GM12878 (cell line): ENCODE measurements at regions not wholly inside any gene's neighbourhood (a gene's known extent, or its start where the extent isn't known, plus 50 kb on each side); places are given as distances from the start of the nearest gene placed in this dataset.

Source experiments
- POLR2A ChIP-seq: IDR thresholded peaks from 2 replicates; pipeline ENCODE4 v1.6.1; 2011; ENCODE audit warnings: low read depth, mild to moderate bottlenecking, low read length
- TF ChIP-seq, protein P1 (sequence below), 3 experiments: IDR thresholded peaks in 2 of 3; conservative IDR thresholded peaks in 1 of 3; 2 replicates each; pipeline ENCODE4 v1.5.1; 2011; ENCODE audit warnings: low read depth in 3 of 3, low read length in 3 of 3, mild to moderate bottlenecking in 3 of 3, control low read depth in 2 of 3, moderate library complexity in 2 of 3, inconsistent platforms in 1 of 3, mixed read lengths in 1 of 3; ENCODE audit not compliant: control insufficient read depth in 2 of 3, insufficient read depth in 1 of 3; ENCODE audit errors: extremely low read depth in 1 of 3

DNA sequence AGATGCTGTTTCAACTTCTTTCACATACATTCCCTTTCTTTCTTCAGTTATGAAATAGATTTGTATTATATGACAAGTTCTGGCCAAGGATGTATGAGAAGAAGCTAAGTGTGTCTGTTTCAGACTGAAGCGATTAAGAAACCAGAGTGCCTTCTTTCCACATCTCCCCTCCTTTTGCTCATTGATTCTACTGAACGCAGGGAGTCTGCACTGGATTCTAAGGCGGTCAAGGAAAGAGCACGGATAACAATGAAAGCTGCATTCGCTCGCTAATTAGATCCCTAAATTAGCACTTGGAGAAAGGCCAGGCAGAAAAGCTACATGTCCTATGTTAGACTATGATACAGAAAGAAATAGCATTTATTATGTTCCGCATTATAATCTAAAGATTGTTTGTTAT, 267.7 kb downstream of the HAO1 start:
- TF ChIP-seq, protein P1, sequence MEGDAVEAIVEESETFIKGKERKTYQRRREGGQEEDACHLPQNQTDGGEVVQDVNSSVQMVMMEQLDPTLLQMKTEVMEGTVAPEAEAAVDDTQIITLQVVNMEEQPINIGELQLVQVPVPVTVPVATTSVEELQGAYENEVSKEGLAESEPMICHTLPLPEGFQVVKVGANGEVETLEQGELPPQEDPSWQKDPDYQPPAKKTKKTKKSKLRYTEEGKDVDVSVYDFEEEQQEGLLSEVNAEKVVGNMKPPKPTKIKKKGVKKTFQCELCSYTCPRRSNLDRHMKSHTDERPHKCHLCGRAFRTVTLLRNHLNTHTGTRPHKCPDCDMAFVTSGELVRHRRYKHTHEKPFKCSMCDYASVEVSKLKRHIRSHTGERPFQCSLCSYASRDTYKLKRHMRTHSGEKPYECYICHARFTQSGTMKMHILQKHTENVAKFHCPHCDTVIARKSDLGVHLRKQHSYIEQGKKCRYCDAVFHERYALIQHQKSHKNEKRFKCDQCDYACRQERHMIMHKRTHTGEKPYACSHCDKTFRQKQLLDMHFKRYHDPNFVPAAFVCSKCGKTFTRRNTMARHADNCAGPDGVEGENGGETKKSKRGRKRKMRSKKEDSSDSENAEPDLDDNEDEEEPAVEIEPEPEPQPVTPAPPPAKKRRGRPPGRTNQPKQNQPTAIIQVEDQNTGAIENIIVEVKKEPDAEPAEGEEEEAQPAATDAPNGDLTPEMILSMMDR (IDR thresholded peaks at IDR 0.05 in 2 of 3, conservative IDR thresholded peaks at IDR 0.05 in 1 of 3; ENCODE audit: control insufficient read depth in 2 of 3, extremely low read depth in 1 of 3, insufficient read depth in 1 of 3, low read depth in 3 of 3, low read length in 3 of 3) = no peak
- TF ChIP-seq POLR2A = no peak
